ENCODE measurements at regions not wholly inside any gene's neighbourhood (a gene's known extent, or its start where the extent isn't known, plus 50 kb on each side); places are given as distances from the start of the nearest gene placed in this dataset.
"Not testable (repeated sequence)": the region's sequence is repeated elsewhere in the genome, so short reads cannot be mapped to it uniquely, and the experiment has no call there.

GRCh38 chr2:77867146-77867545 is 345.0 kb upstream of the LRRTM4 start:
- no peak for DNase-seq (ENCODE audit: low read depth)
- TF ChIP-seq CTCF (IDR thresholded peaks at IDR 0.05; ENCODE audit: low read depth, low read length) (no peak), MYC (IDR thresholded peaks at IDR 0.05; ENCODE audit: low read depth, low read length) (no peak), MAX (IDR thresholded peaks at IDR 0.05; ENCODE audit: low read depth, low read length) (no peak), POLR2A (IDR thresholded peaks at IDR 0.05; ENCODE audit: extremely low read depth, insufficient read length) (no peak)
- H3K4me3 ChIP-seq (ENCODE audit: low read depth, low read length): no peak overlapping the region

GRCh38 chr2:77873506-77873905 is 351.3 kb upstream of the LRRTM4 start:
- no peak overlapping the region for H3K4me3 ChIP-seq (ENCODE audit: low read depth, low read length)
- no peak for DNase-seq (ENCODE audit: low read depth)
- TF ChIP-seq POLR2A (IDR thresholded peaks at IDR 0.05; ENCODE audit: extremely low read depth, insufficient read length): no peak
- TF ChIP-seq MYC (IDR thresholded peaks at IDR 0.05; ENCODE audit: low read depth, low read length): no peak
- no peak for TF ChIP-seq MAX (IDR thresholded peaks at IDR 0.05; ENCODE audit: low read depth, low read length)
- no peak for TF ChIP-seq CTCF (IDR thresholded peaks at IDR 0.05; ENCODE audit: low read depth, low read length)

GRCh38 chr2:77900211-77900610 is 378.0 kb upstream of the LRRTM4 start:
- H3K4me3 ChIP-seq (ENCODE audit: low read depth, low read length); DNase-seq (ENCODE audit: low read depth): not testable (repeated sequence)

GRCh38 chr2:77910136-77910535 is 388.0 kb upstream of the LRRTM4 start:
- TF ChIP-seq MYC (IDR thresholded peaks at IDR 0.05; ENCODE audit: low read depth, low read length): no peak
- no peak for TF ChIP-seq MAX (IDR thresholded peaks at IDR 0.05; ENCODE audit: low read depth, low read length)
- no peak for TF ChIP-seq CTCF (IDR thresholded peaks at IDR 0.05; ENCODE audit: low read depth, low read length)
- TF ChIP-seq POLR2A (IDR thresholded peaks at IDR 0.05; ENCODE audit: extremely low read depth, insufficient read length): no peak
- no peak for DNase-seq (ENCODE audit: low read depth)
- no peak overlapping the region for H3K4me3 ChIP-seq (ENCODE audit: low read depth, low read length)

- no peak for DNase-seq (ENCODE audit: low read depth)
- TF ChIP-seq MAX (IDR thresholded peaks at IDR 0.05; ENCODE audit: low read depth, low read length) (no peak), CTCF (IDR thresholded peaks at IDR 0.05; ENCODE audit: low read depth, low read length) (no peak), POLR2A (IDR thresholded peaks at IDR 0.05; ENCODE audit: extremely low read depth, insufficient read length) (no peak), MYC (IDR thresholded peaks at IDR 0.05; ENCODE audit: low read depth, low read length) (no peak)
- no peak overlapping the region for H3K4me3 ChIP-seq (ENCODE audit: low read depth, low read length)
Measured at GRCh38 chr2:77920838-77921366, 398.7 kb upstream of the LRRTM4 start.

GRCh38 chr2:77922567-77922966 is 400.4 kb upstream of the LRRTM4 start:
- TF ChIP-seq CTCF (IDR thresholded peaks at IDR 0.05; ENCODE audit: low read depth, low read length) (no peak), POLR2A (IDR thresholded peaks at IDR 0.05; ENCODE audit: extremely low read depth, insufficient read length) (no peak), MYC (IDR thresholded peaks at IDR 0.05; ENCODE audit: low read depth, low read length) (no peak), MAX (IDR thresholded peaks at IDR 0.05; ENCODE audit: low read depth, low read length) (no peak)
- no peak overlapping the region for H3K4me3 ChIP-seq (ENCODE audit: low read depth, low read length)
- DNase-seq (ENCODE audit: low read depth): no peak

All from NB4 (cell line).